ENCODE measurements at regions not wholly inside any gene's neighbourhood (a gene's known extent, or its start where the extent isn't known, plus 50 kb on each side); places are given as distances from the start of the nearest gene placed in this dataset.

- Histone ChIP-seq H3K36me3 (no peaks in the 10 kb centered on the region), H3K9me3 (no peaks in the 10 kb centered on the region), H3K4me1 (no peaks in the 10 kb centered on the region), H3K27ac (no peak overlapping the region), H3K27me3 (no peaks in the 10 kb centered on the region), H3K4me3 (no peak overlapping the region)
- TF ChIP-seq POLR2A (IDR thresholded peaks at IDR 0.05) (no peak), CTCF (IDR thresholded peaks at IDR 0.05 in 4 of 5, conservative IDR thresholded peaks at IDR 0.05 in 1 of 5) (no peak)
- in situ Hi-C loops (cut with MboI; ENCODE audit: low sequenced_read_pairs in 4 of 4) (no loop called here), intact Hi-C loops (cut with DNase I; ENCODE audit: low total_unique reads) (no loop called here)
- no peak for ATAC-seq
- DNase-seq = no peak
Observed at GRCh38 chr12:66025477-66025876, 105.1 kb downstream of the LLPH start.

GRCh38 chr12:66024949-66025348 is 105.6 kb downstream of the LLPH start:
- no peaks in the 10 kb centered on the region for H3K36me3 ChIP-seq
- no peaks in the 10 kb centered on the region for H3K27me3 ChIP-seq
- no peak overlapping the region for H3K27ac ChIP-seq
- intact Hi-C loops (cut with DNase I; ENCODE audit: low total_unique reads) (no loop called here), in situ Hi-C loops (cut with MboI; ENCODE audit: low sequenced_read_pairs in 4 of 4) (no loop called here)
- no peaks in the 10 kb centered on the region for H3K4me1 ChIP-seq
- H3K4me3 ChIP-seq = no peak overlapping the region
- DNase-seq (no peak), ATAC-seq (no peak)
- no peaks in the 10 kb centered on the region for H3K9me3 ChIP-seq
- TF ChIP-seq CTCF (IDR thresholded peaks at IDR 0.05 in 4 of 5, conservative IDR thresholded peaks at IDR 0.05 in 1 of 5) (no peak), POLR2A (IDR thresholded peaks at IDR 0.05) (no peak)

GRCh38 chr12:66020481-66020880 is 110.1 kb downstream of the LLPH start:
- DNase-seq = no peak
- H3K9me3 ChIP-seq = no peaks in the 10 kb centered on the region
- intact Hi-C loops (cut with DNase I; ENCODE audit: low total_unique reads) (no loop called here), in situ Hi-C loops (cut with MboI; ENCODE audit: low sequenced_read_pairs in 4 of 4) (no loop called here)
- no peak for TF ChIP-seq CTCF (IDR thresholded peaks at IDR 0.05 in 4 of 5, conservative IDR thresholded peaks at IDR 0.05 in 1 of 5)
- no peak for TF ChIP-seq POLR2A (IDR thresholded peaks at IDR 0.05)
- no peak for ATAC-seq
- no peaks in the 10 kb centered on the region for H3K36me3 ChIP-seq
- H3K27me3 ChIP-seq = no peaks in the 10 kb centered on the region
- no peaks in the 10 kb centered on the region for H3K4me1 ChIP-seq
- H3K4me3 ChIP-seq = no peak overlapping the region
- no peak overlapping the region for H3K27ac ChIP-seq

- no peaks in the 10 kb centered on the region for H3K36me3 ChIP-seq
- TF ChIP-seq POLR2A (IDR thresholded peaks at IDR 0.05) = no peak
- no peak for TF ChIP-seq CTCF (IDR thresholded peaks at IDR 0.05 in 4 of 5, conservative IDR thresholded peaks at IDR 0.05 in 1 of 5)
- H3K4me1 ChIP-seq = no peaks in the 10 kb centered on the region
- ATAC-seq = no peak
- no peaks in the 10 kb centered on the region for H3K9me3 ChIP-seq
- intact Hi-C loops (cut with DNase I; ENCODE audit: low total_unique reads) = no loop called here
- H3K4me3 ChIP-seq = no peak overlapping the region
- no peaks in the 10 kb centered on the region for H3K27me3 ChIP-seq
- in situ Hi-C loops (cut with MboI; ENCODE audit: low sequenced_read_pairs in 4 of 4) = no loop called here
- no peak overlapping the region for H3K27ac ChIP-seq
- no peak for DNase-seq
Observed at GRCh38 chr12:66017736-66018135, 112.8 kb downstream of the LLPH start.

Small RNA genes lying in the stretch of these regions (microRNA-seq; reads per million reads assigned to microRNA genes)
- 0 reads per million in 2 donors for gene MIR6074 (ENCODE audit: borderline replicate concordance in 2 of 2)
